WTC11 (cell line): ENCODE measurements at regions not wholly inside any gene's neighbourhood (a gene's known extent, or its start where the extent isn't known, plus 50 kb on each side); places are given as distances from the start of the nearest gene placed in this dataset.

Experiments used
- ATAC-seq: fragments of 200-7000 bp; cut with Tn5 transposase; 2 replicates; pipeline ENCODE4 v1.10.0; 2021; ENCODE audit warnings: mild to moderate bottlenecking, moderate library complexity
- CTCF ChIA-PET: fragments of 300-600 bp; sonication (Branson Sonifier 250); formaldehyde crosslinking; loops from one replicate; lab custom pipeline; 2021; ENCODE audit warnings: antibody characterized with exemption; lab: Charles Lee
- POLR2A ChIA-PET: fragments of 350-600 bp; sonication (Branson Sonifier 250); formaldehyde crosslinking; loops from one replicate; lab custom pipeline; 2021; ENCODE audit warnings: antibody characterized with exemption; lab: Charles Lee
- DNase-seq: peaks from one replicate; pipeline ENCODE4 v3.0.0; 2021; ENCODE audit warnings: low spot score
- H3K27ac Mint-ChIP-seq: 2 replicates; pipeline ENCODE4 v1.8.0; 2021; ENCODE audit warnings: mixed read lengths
- H3K27me3 Mint-ChIP-seq: 2 replicates; pipeline ENCODE4 v1.8.0; 2021; ENCODE audit warnings: low read depth, mild to moderate bottlenecking, moderate library complexity, mixed read lengths
- H3K36me3 Mint-ChIP-seq: 2 replicates; pipeline ENCODE4 v1.8.0; 2021; ENCODE audit warnings: mixed read lengths
- H3K4me1 Mint-ChIP-seq: 2 replicates; pipeline ENCODE4 v1.8.0; 2022; ENCODE audit warnings: mixed read lengths
- H3K4me3 Mint-ChIP-seq: 2 replicates; pipeline ENCODE4 v1.8.0; 2021; ENCODE audit warnings: mild to moderate bottlenecking, moderate library complexity, mixed read lengths
- H3K9me3 Mint-ChIP-seq: 2 replicates; pipeline ENCODE4 v1.8.0; 2021; ENCODE audit warnings: mixed read lengths
- AR ChIP-seq: fragments of 250-450 bp; sonication (Bioruptor Pico); IDR thresholded peaks from 2 replicates; pipeline ENCODE4 v1.9.0; 2021; ENCODE audit warnings: mild to moderate bottlenecking
- CDX4 ChIP-seq: fragments of 250-450 bp; sonication (Bioruptor Pico); IDR thresholded peaks from 2 replicates; pipeline ENCODE4 v1.9.0; 2021; ENCODE audit warnings: moderate library complexity, mild to moderate bottlenecking, inconsistent platforms, borderline replicate concordance
- CREM ChIP-seq: sonication (generic); formaldehyde crosslinking; IDR thresholded peaks from 2 replicates; pipeline ENCODE4 v1.8.1; 2022; ENCODE audit warnings: mild to moderate bottlenecking, missing genetic modification reagents, moderate library complexity
- E2F1 ChIP-seq: sonication (generic); formaldehyde crosslinking; IDR thresholded peaks from 2 replicates; pipeline ENCODE4 v1.8.0; 2022; ENCODE audit warnings: mild to moderate bottlenecking, missing genetic modification reagents
- FOXP4 ChIP-seq: sonication (generic); formaldehyde crosslinking; IDR thresholded peaks from 2 replicates; pipeline ENCODE4 v1.8.0; 2022; ENCODE audit warnings: mild to moderate bottlenecking, missing genetic modification reagents
- IRF2 ChIP-seq: sonication (generic); formaldehyde crosslinking; IDR thresholded peaks from 2 replicates; pipeline ENCODE4 v1.8.0; 2022; ENCODE audit warnings: low read depth, missing genetic modification reagents, borderline replicate concordance
- JUN ChIP-seq: sonication (generic); formaldehyde crosslinking; IDR thresholded peaks from 2 replicates; pipeline ENCODE4 v1.8.0; 2023; ENCODE audit warnings: mild to moderate bottlenecking, missing genetic modification reagents
- MYBL2 ChIP-seq: sonication (generic); formaldehyde crosslinking; IDR thresholded peaks from 2 replicates; pipeline ENCODE4 v1.8.1; 2023; ENCODE audit warnings: mild to moderate bottlenecking, moderate library complexity, missing genetic modification reagents
- NR1H2 ChIP-seq: sonication (generic); formaldehyde crosslinking; IDR thresholded peaks from 2 replicates; pipeline ENCODE4 v1.9.0; 2021; ENCODE audit warnings: mild to moderate bottlenecking, moderate library complexity, missing genetic modification reagents
- SMAD4 ChIP-seq: sonication (generic); formaldehyde crosslinking; IDR thresholded peaks from 2 replicates; pipeline ENCODE4 v1.8.0; 2022; ENCODE audit warnings: mild to moderate bottlenecking, missing genetic modification reagents
- SOX15 ChIP-seq: fragments of 250-450 bp; sonication (Bioruptor Pico); IDR thresholded peaks from 2 replicates; pipeline ENCODE4 v1.9.0; 2021; ENCODE audit warnings: mild to moderate bottlenecking
- TP53 ChIP-seq: sonication (generic); formaldehyde crosslinking; IDR thresholded peaks from 2 replicates; pipeline ENCODE4 v1.8.1; 2023; ENCODE audit warnings: mild to moderate bottlenecking, missing genetic modification reagents
- ZNF138 ChIP-seq: sonication (generic); formaldehyde crosslinking; conservative IDR thresholded peaks from 2 replicates; pipeline ENCODE4 v1.8.1; 2022; ENCODE audit warnings: mild to moderate bottlenecking, moderate library complexity, missing genetic modification reagents
- ZNF219 ChIP-seq: sonication (generic); formaldehyde crosslinking; IDR thresholded peaks from 2 replicates; pipeline ENCODE4 v1.8.0; 2023; ENCODE audit warnings: missing genetic modification reagents, mild to moderate bottlenecking, borderline replicate concordance
- ZNF423 ChIP-seq: fragments of 250-450 bp; sonication (Bioruptor Pico); IDR thresholded peaks from 2 replicates; pipeline ENCODE4 v2.1.2; 2022; ENCODE audit warnings: mild to moderate bottlenecking, moderate library complexity
- TF ChIP-seq, protein P1 (sequence below): sonication (generic); formaldehyde crosslinking; IDR thresholded peaks from 2 replicates; pipeline ENCODE4 v1.8.1; 2022; ENCODE audit warnings: low read depth, mild to moderate bottlenecking, moderate library complexity, missing genetic modification reagents, borderline replicate concordance
- TF ChIP-seq, protein P2 (sequence below): sonication (generic); formaldehyde crosslinking; IDR thresholded peaks from 2 replicates; pipeline ENCODE4 v1.8.1; 2022; ENCODE audit warnings: mild to moderate bottlenecking, moderate library complexity, missing genetic modification reagents
- TF ChIP-seq, protein P3 (sequence below): fragments of 250-450 bp; sonication (Bioruptor Pico); IDR thresholded peaks from 2 replicates; pipeline ENCODE4 v2.1.2; 2022; ENCODE audit warnings: mild to moderate bottlenecking, moderate library complexity

GRCh38 chr15:100806157-100806556 lies 73.5 kb upstream of the ALDH1A3 start:
- POLR2A ChIA-PET, result no interaction called here
- H3K9me3 Mint-ChIP-seq, result no peaks in the 10 kb centered on the region
- no peak overlapping the region for H3K27ac Mint-ChIP-seq
- CTCF ChIA-PET, result no interaction called here
- H3K36me3 Mint-ChIP-seq, result no peaks in the 10 kb centered on the region
- no peak for DNase-seq
- peaks cover 2% of the 10 kb centered on the region for H3K4me1 Mint-ChIP-seq
- H3K4me3 Mint-ChIP-seq, result no peak overlapping the region
- H3K27me3 Mint-ChIP-seq, result no peaks in the 10 kb centered on the region
- TF ChIP-seq ZNF423 (no peak), CDX4 (CRISPR knock-in tag) (no peak), MYBL2 (CRISPR knock-in tag) (no peak), NR1H2 (CRISPR knock-in tag) (no peak), E2F1 (no peak), TP53 (no peak)
- TF ChIP-seq, protein P1, sequence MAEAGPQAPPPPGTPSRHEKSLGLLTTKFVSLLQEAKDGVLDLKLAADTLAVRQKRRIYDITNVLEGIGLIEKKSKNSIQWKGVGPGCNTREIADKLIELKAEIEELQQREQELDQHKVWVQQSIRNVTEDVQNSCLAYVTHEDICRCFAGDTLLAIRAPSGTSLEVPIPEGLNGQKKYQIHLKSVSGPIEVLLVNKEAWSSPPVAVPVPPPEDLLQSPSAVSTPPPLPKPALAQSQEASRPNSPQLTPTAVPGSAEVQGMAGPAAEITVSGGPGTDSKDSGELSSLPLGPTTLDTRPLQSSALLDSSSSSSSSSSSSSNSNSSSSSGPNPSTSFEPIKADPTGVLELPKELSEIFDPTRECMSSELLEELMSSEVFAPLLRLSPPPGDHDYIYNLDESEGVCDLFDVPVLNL (CRISPR knock-in tag), result no peak
- TF ChIP-seq, protein P2, sequence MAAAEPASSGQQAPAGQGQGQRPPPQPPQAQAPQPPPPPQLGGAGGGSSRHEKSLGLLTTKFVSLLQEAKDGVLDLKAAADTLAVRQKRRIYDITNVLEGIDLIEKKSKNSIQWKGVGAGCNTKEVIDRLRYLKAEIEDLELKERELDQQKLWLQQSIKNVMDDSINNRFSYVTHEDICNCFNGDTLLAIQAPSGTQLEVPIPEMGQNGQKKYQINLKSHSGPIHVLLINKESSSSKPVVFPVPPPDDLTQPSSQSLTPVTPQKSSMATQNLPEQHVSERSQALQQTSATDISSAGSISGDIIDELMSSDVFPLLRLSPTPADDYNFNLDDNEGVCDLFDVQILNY (CRISPR knock-in tag), result no peak
- TF ChIP-seq, all 79 proteins: peak for 0
- ATAC-seq, result no peak

DNA sequence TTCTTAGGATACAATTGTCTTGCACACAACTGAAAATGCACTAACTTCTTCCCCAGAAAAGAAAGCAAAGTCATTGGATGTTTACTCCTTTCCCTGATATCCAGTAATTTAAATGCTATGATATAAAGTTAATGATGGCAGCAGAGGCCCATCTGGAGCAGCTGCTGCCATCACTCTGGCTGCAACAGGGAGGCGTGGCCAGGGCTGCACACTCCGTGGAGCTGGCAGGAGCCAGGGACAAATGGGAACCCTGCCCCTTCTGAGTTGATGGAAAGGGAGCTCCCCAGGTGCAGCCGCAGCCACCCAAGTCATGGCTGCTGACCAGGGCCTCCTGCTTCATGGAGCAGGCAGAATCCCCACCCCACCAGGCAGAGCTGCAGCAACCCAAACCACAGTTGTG lies 72.6 kb upstream of the ALDH1A3 start:
- no peaks in the 10 kb centered on the region for H3K9me3 Mint-ChIP-seq
- H3K36me3 Mint-ChIP-seq, result no peaks in the 10 kb centered on the region
- no peak overlapping the region for H3K4me3 Mint-ChIP-seq
- POLR2A ChIA-PET, result no interaction called here
- TF ChIP-seq IRF2 (CRISPR knock-in tag), result no peak
- no peak for TF ChIP-seq CREM
- no peak for TF ChIP-seq ZNF219 (CRISPR knock-in tag)
- no peak for TF ChIP-seq SOX15
- TF ChIP-seq ZNF138 (CRISPR knock-in tag), result no peak
- no peak for TF ChIP-seq AR
- TF ChIP-seq, protein P2 (CRISPR knock-in tag), result no peak
- no peak for TF ChIP-seq JUN
- TF ChIP-seq MYBL2 (CRISPR knock-in tag), result no peak
- TF ChIP-seq, protein P3, sequence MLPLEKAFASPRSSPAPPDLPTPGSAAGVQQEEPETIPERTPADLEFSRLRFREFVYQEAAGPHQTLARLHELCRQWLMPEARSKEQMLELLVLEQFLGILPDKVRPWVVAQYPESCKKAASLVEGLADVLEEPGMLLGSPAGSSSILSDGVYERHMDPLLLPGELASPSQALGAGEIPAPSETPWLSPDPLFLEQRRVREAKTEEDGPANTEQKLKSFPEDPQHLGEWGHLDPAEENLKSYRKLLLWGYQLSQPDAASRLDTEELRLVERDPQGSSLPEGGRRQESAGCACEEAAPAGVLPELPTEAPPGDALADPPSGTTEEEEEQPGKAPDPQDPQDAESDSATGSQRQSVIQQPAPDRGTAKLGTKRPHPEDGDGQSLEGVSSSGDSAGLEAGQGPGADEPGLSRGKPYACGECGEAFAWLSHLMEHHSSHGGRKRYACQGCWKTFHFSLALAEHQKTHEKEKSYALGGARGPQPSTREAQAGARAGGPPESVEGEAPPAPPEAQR (CRISPR knock-in tag), result no peak
- no peak for TF ChIP-seq FOXP4
- no peak for TF ChIP-seq SMAD4 (CRISPR knock-in tag)
- H3K4me1 Mint-ChIP-seq, result peaks cover 2% of the 10 kb centered on the region
- ATAC-seq (peak; percentile 43; the same call in 1 of the 2 replicates), DNase-seq (no peak)
- no peaks in the 10 kb centered on the region for H3K27me3 Mint-ChIP-seq
- H3K27ac Mint-ChIP-seq, result no peak overlapping the region
- CTCF ChIA-PET, result no interaction called here
